Psoas muscle (tissue), 7 donors: ENCODE measurements at regions not wholly inside any gene's neighbourhood (a gene's known extent, or its start where the extent isn't known, plus 50 kb on each side); places are given as distances from the start of the nearest gene placed in this dataset.

Experiments used
- ATAC-seq, 4 donors: fragments of 200-7000 bp; cut with Tn5 transposase; one replicate each; pipeline ENCODE4 v1.9.1; 2020; ENCODE audit warnings: moderate library complexity in 3 of 4, mild to moderate bottlenecking in 2 of 4
- DNase-seq, 2 donors: peaks; one replicate each; pipeline ENCODE4 v3.0.0-alpha.2; 2020
- H3K27ac ChIP-seq: fragments of 200-600 bp; one replicate; pipeline ENCODE4 v1.8.0; 2022
- H3K27me3 ChIP-seq, 3 donors: fragments of 200-600 bp in 1 of 3; one replicate each; pipeline versions ENCODE4 v1.6.1 to v1.8.0; 2013 to 2022; ENCODE audit warnings: low read length in 2 of 3, mild to moderate bottlenecking in 2 of 3, moderate library complexity in 1 of 3; ENCODE audit not compliant: insufficient read depth in 3 of 3
- H3K36me3 ChIP-seq, 2 donors: fragments of 200-600 bp in 1 of 2; one replicate each; pipeline versions ENCODE4 v1.6.1 to v1.8.0; 2013 to 2022; ENCODE audit warnings: low read depth in 1 of 2, mild to moderate bottlenecking in 1 of 2, moderate library complexity in 1 of 2; ENCODE audit not compliant: insufficient read depth in 1 of 2
- H3K4me1 ChIP-seq: fragments of 200-600 bp; one replicate; pipeline ENCODE4 v1.8.0; 2022
- H3K4me3 ChIP-seq: fragments of 200-600 bp; one replicate; pipeline ENCODE4 v1.8.0; 2022; ENCODE audit warnings: mild to moderate bottlenecking
- H3K9me3 ChIP-seq: fragments of 200-600 bp; one replicate; pipeline ENCODE4 v1.8.0; 2022
- CTCF ChIP-seq: fragments of 200-600 bp; IDR thresholded peaks from one replicate; pipeline ENCODE4 v1.8.0; 2022; ENCODE audit warnings: antibody characterized with exemption
- WGBS, 3 donors: extraction: QIAGEN DNeasy Blood & Tissue Kit; methylation state at CpG; one replicate each; pipeline versions ENCODE4 v1.1.6 to v1.1.7; 2013; 5-methylcytosine and 5-hydroxymethylcytosine counted together
- intact Hi-C, 2 donors: fragments of 100-400 bp; cut with DNase I; formaldehyde crosslinking; loops; one replicate each; pipeline versions ENCODE4 v1.11.0 to v1.14.2; 2022
- donor health status: healthy with polysubstance abuse.
- donor health status: DM: no; HTN: no; CAD: no; lungs with moderate emphysema.
- donor health status: Bipolar disorder and iron deficiency.
- donor health status: healthy.
- donor health status: DM: yes; HTN: yes; CAD: no.
- donor health status: DM: no; HTN: no; CAD: no.
- donor health status: DM: yes; HTN: yes; CAD: no.

- no peak overlapping the region for H3K4me3 ChIP-seq
- whole genome bisulfite sequencing, 3 donors: 70 to 75% (median 75%) methylated on average over 9 of the region's 9 CpGs
- H3K36me3 ChIP-seq: no peaks in the 10 kb centered on the region
- no peak for ATAC-seq
- intact Hi-C loops: no loop called here
- DNase-seq: no peak
- H3K27me3 ChIP-seq: no peaks in the 10 kb centered on the region
- TF ChIP-seq CTCF: no peak
- H3K27ac ChIP-seq: no peak overlapping the region
- no peaks in the 10 kb centered on the region for H3K9me3 ChIP-seq
- no peaks in the 10 kb centered on the region for H3K4me1 ChIP-seq
Measured at GRCh38 chr2:17441790-17442189, 76.5 kb downstream of the RAD51AP2 start.

- intact Hi-C loops: no loop called here
Measured at GRCh38 chr2:17441055-17441771, 77.0 kb downstream of the RAD51AP2 start.

GRCh38 chr2:17430326-17430725, 87.9 kb downstream of the RAD51AP2 start:
- TF ChIP-seq CTCF: no peak
- DNase-seq (no peak), ATAC-seq (no peak)
- WGBS, 3 donors: 21 to 34% (median 24%) methylated on average over 1 of the region's 1 CpG
- no peak overlapping the region for H3K4me3 ChIP-seq
- H3K27ac ChIP-seq: no peak overlapping the region
- no peaks in the 10 kb centered on the region for H3K27me3 ChIP-seq
- intact Hi-C loops: no loop called here
- no peaks in the 10 kb centered on the region for H3K9me3 ChIP-seq
- H3K4me1 ChIP-seq: no peaks in the 10 kb centered on the region
- no peaks in the 10 kb centered on the region for H3K36me3 ChIP-seq

More at GRCh38 chr2:17441055-17441771, 77.0 kb downstream of the RAD51AP2 start:
- DNase-seq: no peak
- Histone ChIP-seq H3K27ac (no peak overlapping the region), H3K4me3 (no peak overlapping the region), H3K27me3 (no peaks in the 10 kb centered on the region), H3K4me1 (no peaks in the 10 kb centered on the region), H3K36me3 (no peaks in the 10 kb centered on the region), H3K9me3 (no peaks in the 10 kb centered on the region)
- ATAC-seq: no peak
- 73 to 80% (median 76%) methylated on average over 4 of the region's 4 CpGs for WGBS, 3 donors
- no peak for TF ChIP-seq CTCF

- H3K4me3 ChIP-seq: no peak overlapping the region
- H3K27me3 ChIP-seq: no peaks in the 10 kb centered on the region
- no peaks in the 10 kb centered on the region for H3K36me3 ChIP-seq
- intact Hi-C loops: no loop called here
- ATAC-seq: no peak
- H3K4me1 ChIP-seq: no peaks in the 10 kb centered on the region
- TF ChIP-seq CTCF: no peak
- WGBS, 3 donors: 37 to 48% (median 37%) methylated on average over 1 of the region's 1 CpG
- H3K27ac ChIP-seq: no peak overlapping the region
- DNase-seq: no peak
- no peaks in the 10 kb centered on the region for H3K9me3 ChIP-seq
Measured at GRCh38 chr2:17429130-17429529, 89.1 kb downstream of the RAD51AP2 start.

- no peaks in the 10 kb centered on the region for H3K27me3 ChIP-seq
- intact Hi-C loops: no loop called here
- DNase-seq (no peak), ATAC-seq (no peak)
- no peaks in the 10 kb centered on the region for H3K4me1 ChIP-seq
- no peak overlapping the region for H3K4me3 ChIP-seq
- no peak for TF ChIP-seq CTCF
- no peak overlapping the region for H3K27ac ChIP-seq
- WGBS, 3 donors: 79 to 92% (median 80%) methylated on average over 1 of the region's 1 CpG
- no peaks in the 10 kb centered on the region for H3K36me3 ChIP-seq
- H3K9me3 ChIP-seq: no peaks in the 10 kb centered on the region
Measured at GRCh38 chr2:17427401-17427800, 90.8 kb downstream of the RAD51AP2 start.
